Fibroblast of the aortic adventitia (primary cell): ENCODE measurements at regions not wholly inside any gene's neighbourhood (a gene's known extent, or its start where the extent isn't known, plus 50 kb on each side); places are given as distances from the start of the nearest gene placed in this dataset.
A peak's percentile ranks its signal among the peaks of the same experiment; 100 is the strongest.
"Not testable (repeated sequence)": the region's sequence is repeated elsewhere in the genome, so short reads cannot be mapped to it uniquely, and the experiment has no call there.

ENCODE experiments used
- DNase-seq: peaks from one replicate; pipeline ENCODE4 v3.0.0-alpha.2; 2010; ENCODE audit warnings: low read depth
- H3K4me3 ChIP-seq: 2 replicates; pipeline ENCODE4 v1.5.1; 2011; ENCODE audit warnings: low read depth, mild to moderate bottlenecking, control low read depth, low read length, moderate library complexity
- CTCF ChIP-seq: IDR thresholded peaks from 2 replicates; pipeline ENCODE4 v1.5.1; 2011; ENCODE audit warnings: mild to moderate bottlenecking, low read length, control low read depth, inconsistent platforms; ENCODE audit not compliant: insufficient read depth

GRCh38 chr2:234249873-234250272 lies 199.4 kb downstream of the SPP2 start:
- TF ChIP-seq CTCF: no peak
- no peak overlapping the region for H3K4me3 ChIP-seq
- DNase-seq: peak; percentile 83

GRCh38 chr2:234249034-234249735 lies 198.7 kb downstream of the SPP2 start:
- peak; percentile 21 for TF ChIP-seq CTCF
- peak; percentile 33 for DNase-seq
- H3K4me3 ChIP-seq: no peak overlapping the region

GRCh38 chr2:234248213-234248710 lies 197.8 kb downstream of the SPP2 start:
- not testable (repeated sequence) for H3K4me3 ChIP-seq, DNase-seq

- H3K4me3 ChIP-seq: no peak overlapping the region
- no peak for TF ChIP-seq CTCF
- no peak for DNase-seq
Measured at GRCh38 chr2:234247453-234248180, 197.1 kb downstream of the SPP2 start.

- no peak for TF ChIP-seq CTCF
- no peak overlapping the region for H3K4me3 ChIP-seq
- DNase-seq: peak; percentile 84
Measured at GRCh38 chr2:234245945-234246344, 195.4 kb downstream of the SPP2 start.

- peak; percentile 48 for DNase-seq
- no peak for TF ChIP-seq CTCF
- no peak overlapping the region for H3K4me3 ChIP-seq
Measured at GRCh38 chr2:234243871-234244565, 193.5 kb downstream of the SPP2 start.

- no peak for DNase-seq
- TF ChIP-seq CTCF: no peak
- no peak overlapping the region for H3K4me3 ChIP-seq
Measured at GRCh38 chr2:234242459-234242836, 191.9 kb downstream of the SPP2 start.
